ENCODE measurements at regions not wholly inside any gene's neighbourhood (a gene's known extent, or its start where the extent isn't known, plus 50 kb on each side); places are given as distances from the start of the nearest gene placed in this dataset.

- DNase-seq: no peak
These were observed 611.8 kb downstream of the TNS3 start for GRCh38 chr7:46970131-46970430.

- DNase-seq: no peak
These were observed 612.4 kb downstream of the TNS3 start for GRCh38 chr7:46969303-46970130.

GRCh38 chr7:46968003-46968402, 613.9 kb downstream of the TNS3 start:
- no peak for DNase-seq

GRCh38 chr7:46963719-46964118, 618.2 kb downstream of the TNS3 start:
- DNase-seq: no peak

GRCh38 chr7:46960970-46961369, 620.9 kb downstream of the TNS3 start:
- no peak for DNase-seq

- DNase-seq: no peak
These were observed 624.7 kb downstream of the TNS3 start for GRCh38 chr7:46957195-46957594.

GRCh38 chr7:46955531-46955930, 626.4 kb downstream of the TNS3 start:
- DNase-seq: no peak

GRCh38 chr7:46954181-46954580, 627.7 kb downstream of the TNS3 start:
- no peak for DNase-seq

GRCh38 chr7:46953008-46953407, 628.9 kb downstream of the TNS3 start:
- no peak for DNase-seq

- DNase-seq: no peak
These were observed 632.5 kb downstream of the TNS3 start for GRCh38 chr7:46949270-46949931.

- no peak for DNase-seq
These were observed 633.2 kb downstream of the TNS3 start for GRCh38 chr7:46948716-46949115.

GRCh38 chr7:46945328-46945727, 636.6 kb downstream of the TNS3 start:
- no peak for DNase-seq

GRCh38 chr7:46943996-46944395, 637.9 kb downstream of the TNS3 start:
- DNase-seq: no peak

- no peak for DNase-seq
These were observed 639.3 kb downstream of the TNS3 start for GRCh38 chr7:46942574-46942973.

GRCh38 chr7:46940178-46940577, 641.7 kb downstream of the TNS3 start:
- no peak for DNase-seq

- no peak for DNase-seq
These were observed 642.4 kb downstream of the TNS3 start for GRCh38 chr7:46939558-46939957.

- no peak for DNase-seq
These were observed 642.8 kb downstream of the TNS3 start for GRCh38 chr7:46939089-46939488.

- no peak for DNase-seq
These were observed 644.1 kb downstream of the TNS3 start for GRCh38 chr7:46937826-46938225.

GRCh38 chr7:46934198-46934825, 647.6 kb downstream of the TNS3 start:
- no peak for DNase-seq

GRCh38 chr7:46933596-46933995, 648.3 kb downstream of the TNS3 start:
- no peak for DNase-seq

- no peak for DNase-seq
These were observed 649.1 kb downstream of the TNS3 start for GRCh38 chr7:46932676-46933424.

GRCh38 chr7:46932306-46932675, 649.6 kb downstream of the TNS3 start:
- DNase-seq: no peak

- DNase-seq: no peak
These were observed 651.5 kb downstream of the TNS3 start for GRCh38 chr7:46930366-46930765.

GRCh38 chr7:46929359-46929758, 652.6 kb downstream of the TNS3 start:
- no peak for DNase-seq
